ENCODE measurements at regions not wholly inside any gene's neighbourhood (a gene's known extent, or its start where the extent isn't known, plus 50 kb on each side); places are given as distances from the start of the nearest gene placed in this dataset.

DNA sequence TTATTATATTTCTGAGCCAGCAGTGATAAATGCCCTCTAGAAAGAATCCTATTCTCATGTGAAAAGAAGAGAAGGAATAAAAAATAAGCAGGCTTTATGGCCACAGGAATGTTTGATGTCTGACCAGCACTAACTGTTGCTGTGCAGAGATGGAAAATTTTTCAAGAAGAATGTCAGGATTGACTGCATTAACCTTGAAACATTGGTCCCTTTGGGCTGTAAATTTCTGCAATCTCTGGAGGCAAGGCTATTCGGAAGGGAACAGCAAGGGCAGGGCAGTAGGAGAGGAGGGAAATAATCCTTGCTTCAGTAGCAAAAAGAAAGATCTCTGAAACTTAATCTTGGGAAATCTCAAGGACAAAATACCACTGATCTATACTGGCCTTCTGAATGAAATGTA lies 415.2 kb downstream of the DNAH5 start:
- TF ChIP-seq ZNF274 (IDR thresholded peaks at IDR 0.05; ENCODE audit: low read depth, low read length) = no peak
- no peak for TF ChIP-seq YY1 (IDR thresholded peaks at IDR 0.05; ENCODE audit: insufficient read depth, insufficient read length)
- TF ChIP-seq SUZ12 (IDR thresholded peaks at IDR 0.05; ENCODE audit: extremely low read depth, insufficient read depth, insufficient read length) = no peak

All from NT2/D1 (cell line).